HUES48 (cell line): ENCODE measurements at regions not wholly inside any gene's neighbourhood (a gene's known extent, or its start where the extent isn't known, plus 50 kb on each side); places are given as distances from the start of the nearest gene placed in this dataset.

Experiments used
- H3K27ac ChIP-seq: one replicate; pipeline ENCODE4 v1.7.0; 2013; ENCODE audit warnings: low read depth, low read length, inconsistent platforms
- H3K27me3 ChIP-seq: 2 replicates; pipeline ENCODE4 v1.6.1; 2013; ENCODE audit warnings: mild to moderate bottlenecking, low read length; ENCODE audit not compliant: control insufficient read depth, insufficient read depth
- H3K36me3 ChIP-seq: 2 replicates; pipeline ENCODE4 v1.6.1; 2013; ENCODE audit warnings: low read length; ENCODE audit not compliant: control insufficient read depth, insufficient read depth
- H3K4me1 ChIP-seq: 2 replicates; pipeline ENCODE4 v1.6.1; 2013; ENCODE audit warnings: mild to moderate bottlenecking, low read length; ENCODE audit not compliant: control insufficient read depth, insufficient read depth
- H3K4me3 ChIP-seq: 2 replicates; pipeline ENCODE4 v1.5.1; 2013; ENCODE audit warnings: mild to moderate bottlenecking, low read depth, low read length
- H3K9ac ChIP-seq: 2 replicates; pipeline ENCODE4 v1.6.1; 2013; ENCODE audit warnings: mild to moderate bottlenecking, low read depth, low read length, moderate library complexity
- H3K9me3 ChIP-seq: 2 replicates; pipeline ENCODE4 v1.6.1; 2013; ENCODE audit warnings: low read length; ENCODE audit not compliant: control insufficient read depth, insufficient read depth

DNA sequence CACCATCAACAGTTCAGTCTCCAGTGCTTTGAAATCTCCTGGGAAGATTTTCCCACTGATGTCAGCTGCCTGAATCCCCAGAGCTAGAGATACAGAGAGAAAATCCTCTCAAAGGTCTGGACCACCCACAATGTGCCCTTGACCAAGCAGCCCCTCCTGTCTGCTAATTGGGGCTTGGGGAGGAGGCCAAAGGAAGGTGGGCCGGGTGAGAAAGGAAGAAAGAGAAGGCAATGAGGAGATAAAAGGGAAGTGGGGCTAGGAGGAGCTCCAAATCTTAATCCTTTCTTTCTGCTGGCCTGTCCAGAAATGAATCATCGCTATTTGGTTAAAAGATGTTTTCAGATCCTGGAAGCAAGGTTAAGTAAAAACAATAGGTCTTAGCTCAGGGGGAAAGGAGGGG is 322.9 kb downstream of the BCL11B start:
- Histone ChIP-seq H3K27me3 (no peaks in the 10 kb centered on the region), H3K4me3 (no peak overlapping the region), H3K9me3 (no peaks in the 10 kb centered on the region), H3K36me3 (no peaks in the 10 kb centered on the region), H3K4me1 (peaks cover 5% of the 10 kb centered on the region; the same call in 1 of the 2 replicates), H3K9ac (no peak overlapping the region), H3K27ac (no peak overlapping the region)

DNA sequence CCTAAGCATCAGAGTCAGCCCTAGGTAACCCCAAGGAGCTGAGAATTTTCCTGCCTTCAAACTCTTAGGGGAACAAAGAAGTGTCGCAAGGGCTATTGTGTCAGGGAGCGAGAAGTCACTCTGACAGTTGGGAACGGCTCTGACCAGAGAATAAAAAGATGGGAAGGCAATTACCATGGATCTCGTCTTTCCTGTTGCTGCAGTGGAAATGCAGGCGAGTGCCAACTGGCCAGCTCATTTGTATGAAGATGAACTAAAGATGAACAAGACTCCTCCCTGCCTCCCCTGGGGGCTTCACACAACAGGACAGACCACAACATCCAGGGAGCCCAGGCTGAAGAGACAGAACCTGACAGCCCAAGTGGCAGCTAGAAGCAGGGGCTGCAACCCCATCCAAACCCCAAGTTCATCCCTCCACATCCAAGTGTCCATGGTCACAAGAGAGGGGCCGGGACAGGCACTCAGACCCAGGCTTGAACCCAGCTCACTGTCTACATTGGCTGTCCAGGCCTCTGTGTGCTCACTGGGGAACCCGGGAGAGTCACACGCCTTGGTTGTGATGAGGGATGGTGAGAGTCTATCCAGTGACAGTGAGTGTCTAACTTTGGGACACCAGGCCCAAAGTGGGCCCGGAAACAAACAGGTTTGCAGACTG is 322.4 kb downstream of the BCL11B start:
- H3K27ac ChIP-seq: no peak overlapping the region
- no peaks in the 10 kb centered on the region for H3K9me3 ChIP-seq
- peaks cover 5% of the 10 kb centered on the region; the same call in 1 of the 2 replicates for H3K4me1 ChIP-seq
- no peak overlapping the region for H3K9ac ChIP-seq
- H3K27me3 ChIP-seq: no peaks in the 10 kb centered on the region
- H3K4me3 ChIP-seq: no peak overlapping the region
- no peaks in the 10 kb centered on the region for H3K36me3 ChIP-seq

DNA sequence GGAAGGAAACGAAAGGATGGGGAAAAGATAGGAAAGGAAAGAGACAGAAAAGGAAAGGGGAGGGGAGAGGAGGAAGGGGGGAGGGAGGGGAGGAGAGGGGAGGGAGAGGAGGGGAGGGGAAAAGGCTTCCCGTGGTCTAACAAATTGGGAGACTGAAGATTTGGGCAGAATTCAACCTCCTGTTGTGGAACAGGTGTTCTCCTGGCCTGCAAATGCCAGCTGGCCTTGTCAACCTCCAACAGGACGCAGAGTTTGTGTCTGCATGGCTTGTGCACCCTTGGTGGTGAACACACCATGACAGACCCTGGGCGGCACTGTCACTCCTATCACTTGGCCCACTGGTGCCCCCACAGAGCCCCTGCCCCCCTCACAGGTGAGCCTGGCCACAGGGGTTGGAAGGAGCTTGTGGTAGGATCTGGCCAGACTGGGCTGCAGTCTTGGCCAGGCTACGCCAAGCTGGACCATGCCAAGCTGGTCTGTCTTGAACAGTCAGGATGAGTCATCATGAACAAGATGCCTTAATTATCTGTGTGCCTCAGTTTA is 321.6 kb downstream of the BCL11B start:
- H3K27ac ChIP-seq: no peak overlapping the region
- no peaks in the 10 kb centered on the region for H3K27me3 ChIP-seq
- no peaks in the 10 kb centered on the region for H3K36me3 ChIP-seq
- H3K9ac ChIP-seq: no peak overlapping the region
- peaks cover 5% of the 10 kb centered on the region; the same call in 1 of the 2 replicates for H3K4me1 ChIP-seq
- H3K4me3 ChIP-seq: no peak overlapping the region
- H3K9me3 ChIP-seq: no peaks in the 10 kb centered on the region

DNA sequence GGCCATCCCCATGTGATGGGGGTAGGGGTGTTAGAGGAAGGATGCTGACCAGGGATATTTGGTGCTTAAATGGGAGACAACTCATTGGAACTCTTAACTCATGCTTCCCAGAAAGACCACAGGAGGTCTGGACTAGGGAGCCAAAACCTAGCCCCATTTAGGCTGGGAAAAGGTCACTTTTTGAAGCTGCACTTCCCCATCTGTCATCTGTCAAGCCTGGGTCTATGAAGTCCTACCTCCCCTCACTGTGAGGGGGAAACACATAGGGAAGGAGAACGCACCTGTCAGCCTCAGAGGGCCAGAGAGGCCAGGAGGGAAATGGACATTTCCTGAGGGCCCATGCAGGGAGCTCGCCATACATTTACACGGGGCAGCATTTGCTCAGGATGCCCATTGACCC is 321.0 kb downstream of the BCL11B start:
- Histone ChIP-seq H3K4me1 (peaks cover 5% of the 10 kb centered on the region; the same call in 1 of the 2 replicates), H3K4me3 (no peak overlapping the region), H3K27me3 (no peaks in the 10 kb centered on the region), H3K27ac (no peak overlapping the region), H3K36me3 (no peaks in the 10 kb centered on the region), H3K9ac (no peak overlapping the region), H3K9me3 (no peaks in the 10 kb centered on the region)

DNA sequence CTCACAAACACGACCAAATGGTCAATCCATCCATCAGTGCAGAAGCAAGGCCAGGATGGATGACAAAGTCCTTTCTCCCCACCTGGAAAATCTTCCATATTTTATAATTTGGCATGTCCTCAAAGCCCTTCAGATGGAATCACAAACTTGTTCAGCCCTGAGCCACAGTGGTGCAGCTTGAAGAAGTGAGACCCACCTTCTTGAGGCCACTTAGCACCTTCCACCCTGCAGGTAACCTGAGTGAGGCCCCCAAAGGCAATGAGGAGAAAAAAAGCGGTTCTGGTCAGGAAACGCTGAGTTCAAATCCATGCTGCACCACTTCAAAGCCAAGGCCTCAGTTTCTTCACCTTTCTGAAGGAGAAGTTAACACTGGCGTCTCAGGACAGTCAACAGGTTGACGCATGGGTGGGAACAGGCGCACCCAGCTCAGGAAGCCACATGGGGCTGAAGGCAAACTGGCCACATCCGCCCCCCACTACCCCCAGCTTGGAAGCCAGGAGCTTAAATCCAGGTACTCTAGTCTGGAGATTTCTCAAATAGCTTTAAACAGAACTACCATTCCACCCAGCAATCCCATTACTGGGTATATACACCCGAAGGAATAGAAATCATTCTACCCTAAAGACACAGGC is 320.4 kb downstream of the BCL11B start:
- H3K4me3 ChIP-seq: no peak overlapping the region
- no peaks in the 10 kb centered on the region for H3K9me3 ChIP-seq
- H3K9ac ChIP-seq: no peak overlapping the region
- H3K27ac ChIP-seq: no peak overlapping the region
- no peaks in the 10 kb centered on the region for H3K36me3 ChIP-seq
- H3K27me3 ChIP-seq: no peaks in the 10 kb centered on the region
- H3K4me1 ChIP-seq: peaks cover 5% of the 10 kb centered on the region; the same call in 1 of the 2 replicates

DNA sequence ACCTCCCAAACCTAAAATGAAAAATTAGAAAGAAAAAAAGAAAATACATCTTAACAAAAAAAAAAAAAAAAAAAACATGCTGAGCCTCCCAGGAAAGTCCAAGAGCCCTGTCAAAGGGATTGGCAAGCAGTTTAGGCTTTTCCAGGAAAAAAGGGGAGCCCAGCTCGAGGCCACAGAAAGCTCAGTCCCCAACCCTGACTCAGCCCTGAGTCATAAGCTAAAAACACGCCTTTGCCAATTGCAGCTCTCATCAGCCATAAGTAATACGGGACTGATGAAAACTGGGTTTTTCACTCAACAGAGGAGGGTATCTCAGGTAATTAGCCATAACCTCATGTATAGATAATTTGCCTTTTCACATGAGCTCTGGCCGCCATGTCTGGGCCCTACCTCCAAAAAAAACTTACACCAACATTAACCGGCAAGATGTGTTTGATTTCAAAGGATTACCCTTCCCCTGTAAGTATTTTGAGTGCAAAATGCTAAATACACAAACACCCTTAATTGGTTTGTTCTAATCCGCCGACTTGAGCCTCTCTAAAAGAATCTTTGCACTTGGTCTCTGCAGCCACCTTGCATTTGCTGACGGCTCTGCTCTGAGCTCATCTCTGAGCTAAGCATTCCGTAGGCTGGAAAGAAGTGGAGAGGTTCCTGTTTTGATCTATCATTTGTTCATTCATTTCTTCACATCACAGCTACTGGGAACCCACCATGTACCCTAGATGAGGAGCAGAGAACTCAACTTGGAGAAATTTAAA is 319.2 kb downstream of the BCL11B start:
- no peaks in the 10 kb centered on the region for H3K4me1 ChIP-seq
- no peak overlapping the region for H3K4me3 ChIP-seq
- no peak overlapping the region for H3K9ac ChIP-seq
- no peaks in the 10 kb centered on the region for H3K36me3 ChIP-seq
- no peaks in the 10 kb centered on the region for H3K27me3 ChIP-seq
- H3K27ac ChIP-seq: no peak overlapping the region
- no peaks in the 10 kb centered on the region for H3K9me3 ChIP-seq

DNA sequence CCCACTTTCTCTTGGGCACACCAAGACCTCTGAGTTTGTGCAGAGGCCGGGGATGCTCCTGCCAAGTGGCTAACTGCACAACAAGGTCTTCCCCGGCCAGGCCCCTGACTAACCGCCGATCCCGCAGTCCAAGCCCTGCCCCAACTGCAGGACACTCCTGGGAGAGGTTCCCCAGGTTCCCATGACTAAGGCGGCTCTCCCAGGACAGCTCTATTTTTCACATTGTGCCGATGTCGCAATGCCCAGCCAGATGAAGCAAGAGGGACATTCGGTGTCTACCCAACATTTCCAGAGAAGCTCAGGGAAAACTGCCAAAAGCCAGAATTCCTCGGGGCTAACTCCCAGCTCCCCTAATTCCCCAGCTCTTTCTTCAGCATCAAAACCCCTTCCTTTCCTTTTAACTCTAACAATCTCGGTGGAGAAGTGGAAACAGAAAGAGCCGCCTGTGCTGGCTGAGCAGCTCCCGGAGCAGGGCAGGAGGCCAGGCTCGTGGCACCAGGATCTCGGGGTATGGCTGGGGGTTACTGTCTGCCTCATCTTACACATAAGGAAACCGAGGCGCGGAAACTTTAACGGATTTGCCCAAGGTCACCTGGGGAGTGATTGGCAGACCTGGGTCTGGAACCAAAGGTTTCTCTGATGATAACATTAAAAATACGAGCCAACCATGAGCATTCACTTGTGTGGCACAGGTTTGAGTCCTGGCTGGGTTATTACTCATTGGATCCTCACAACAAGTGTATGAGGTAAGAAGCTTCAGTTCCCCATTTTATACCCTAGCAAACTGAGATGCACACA is 318.2 kb downstream of the BCL11B start:
- H3K27me3 ChIP-seq: no peaks in the 10 kb centered on the region
- H3K9me3 ChIP-seq: no peaks in the 10 kb centered on the region
- no peak overlapping the region for H3K27ac ChIP-seq
- H3K36me3 ChIP-seq: no peaks in the 10 kb centered on the region
- no peaks in the 10 kb centered on the region for H3K4me1 ChIP-seq
- no peak overlapping the region for H3K4me3 ChIP-seq
- no peak overlapping the region for H3K9ac ChIP-seq

DNA sequence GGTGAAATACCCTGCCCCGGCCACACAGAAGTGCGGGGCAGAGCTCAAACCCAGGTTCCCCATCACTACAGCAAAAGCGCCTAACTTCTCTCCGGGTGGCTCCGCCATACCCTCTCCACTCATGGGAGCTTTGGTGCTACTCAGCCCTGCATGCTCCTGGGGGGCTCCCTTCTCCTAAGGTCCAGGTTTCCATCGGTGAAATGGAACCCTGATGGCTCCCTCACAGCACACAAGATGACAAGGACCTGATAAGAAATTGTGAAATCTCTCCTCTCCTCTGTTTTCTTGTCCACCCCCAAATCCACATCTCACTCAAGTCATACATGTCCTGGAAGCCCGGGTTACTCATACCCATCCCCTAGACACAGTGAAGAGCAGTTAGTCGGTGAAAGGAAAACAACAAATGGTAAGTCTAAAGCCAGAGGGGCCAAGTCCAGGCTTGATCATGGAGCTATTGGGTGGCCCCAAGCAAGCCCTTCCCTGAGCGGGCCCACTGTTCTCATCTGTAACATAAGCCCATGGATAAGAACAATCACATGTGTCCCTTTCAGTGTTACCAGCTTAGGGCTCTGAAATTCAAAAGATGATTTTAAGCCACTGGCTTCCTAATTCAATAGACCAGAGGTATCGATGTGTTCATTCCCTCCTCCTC is 317.5 kb downstream of the BCL11B start:
- Histone ChIP-seq H3K9ac (no peak overlapping the region), H3K9me3 (no peaks in the 10 kb centered on the region), H3K27me3 (no peaks in the 10 kb centered on the region), H3K4me1 (no peaks in the 10 kb centered on the region), H3K36me3 (no peaks in the 10 kb centered on the region), H3K4me3 (no peak overlapping the region), H3K27ac (no peak overlapping the region)

DNA sequence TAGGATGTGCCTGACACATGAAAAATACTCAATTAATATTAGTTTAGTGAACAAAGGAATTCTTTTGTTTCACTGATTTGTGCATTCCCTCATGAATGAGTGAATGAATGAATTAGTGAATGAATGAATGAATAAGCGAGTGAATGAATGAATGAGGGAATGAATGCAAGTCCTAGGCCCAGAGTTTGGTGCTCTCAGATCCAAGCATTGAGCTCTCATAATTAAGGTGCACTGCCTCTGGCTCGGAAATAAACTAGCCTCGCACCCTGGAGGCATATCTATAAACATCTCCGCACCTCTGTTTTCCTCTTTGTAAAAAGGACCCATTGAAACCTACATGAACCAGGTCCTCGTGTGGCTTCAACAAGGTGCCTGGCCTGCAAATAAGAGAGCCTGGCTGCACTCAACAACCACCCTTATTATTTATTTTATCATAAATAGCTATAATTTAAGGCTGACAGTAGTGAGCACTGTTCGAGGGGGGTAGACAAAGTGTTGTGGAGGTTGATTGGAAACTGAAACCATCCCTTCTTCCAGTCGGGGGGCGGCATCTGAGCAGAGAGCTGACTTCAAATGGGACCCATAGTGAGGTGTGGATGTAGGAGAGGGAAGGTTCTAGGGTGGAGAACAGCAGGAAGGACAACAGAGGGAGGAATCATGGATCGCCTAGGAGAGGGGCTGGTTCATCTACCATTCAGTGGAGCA is 316.8 kb downstream of the BCL11B start:
- Histone ChIP-seq H3K36me3 (no peaks in the 10 kb centered on the region), H3K27me3 (no peaks in the 10 kb centered on the region), H3K4me1 (no peaks in the 10 kb centered on the region), H3K9me3 (no peaks in the 10 kb centered on the region), H3K27ac (no peak overlapping the region), H3K9ac (no peak overlapping the region), H3K4me3 (no peak overlapping the region)

DNA sequence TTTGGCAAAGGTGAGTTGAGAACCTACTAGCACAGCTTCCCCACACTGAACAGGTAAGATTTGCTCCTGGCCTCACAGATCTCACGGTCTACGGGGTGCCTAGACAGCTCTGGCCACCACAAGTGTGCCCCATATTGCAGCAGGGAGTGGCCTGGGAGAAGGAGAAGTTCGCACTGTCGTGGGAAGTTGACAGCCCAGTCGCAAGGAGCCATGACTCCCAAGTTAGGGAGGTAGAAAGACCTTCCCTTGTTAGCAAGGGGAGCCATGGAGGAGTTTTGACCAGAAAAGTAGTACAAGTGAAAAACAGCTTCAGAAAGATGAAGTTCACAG is 316.3 kb downstream of the BCL11B start:
- Histone ChIP-seq H3K27ac (no peak overlapping the region), H3K4me1 (no peaks in the 10 kb centered on the region), H3K9ac (no peak overlapping the region), H3K9me3 (no peaks in the 10 kb centered on the region), H3K36me3 (no peaks in the 10 kb centered on the region), H3K27me3 (no peaks in the 10 kb centered on the region), H3K4me3 (no peak overlapping the region)
